H9 (cell line): ENCODE measurements at regions not wholly inside any gene's neighbourhood (a gene's known extent, or its start where the extent isn't known, plus 50 kb on each side); places are given as distances from the start of the nearest gene placed in this dataset.

Experiments
- DNase-seq: peaks from one replicate; pipeline ENCODE4 v3.0.0-alpha.2; 2017
- H2AFZ ChIP-seq: one replicate; pipeline ENCODE4 v1.6.1; 2013; ENCODE audit warnings: mild to moderate bottlenecking, low read length, control low read depth, moderate library complexity
- H2AK5ac ChIP-seq: 2 replicates; pipeline ENCODE4 v1.6.1; 2013; ENCODE audit warnings: low read length, control low read depth, mixed read lengths; ENCODE audit not compliant: insufficient read length
- H2BK120ac ChIP-seq: one replicate; pipeline ENCODE4 v1.6.1; 2013; ENCODE audit warnings: low read depth, mild to moderate bottlenecking, low read length, control low read depth, inconsistent platforms; ENCODE audit not compliant: poor library complexity, severe bottlenecking
- H2BK12ac ChIP-seq: 2 replicates; pipeline ENCODE4 v1.6.1; 2013; ENCODE audit warnings: low read length, control low read depth, mixed read lengths, low read depth; ENCODE audit not compliant: insufficient read length
- H2BK15ac ChIP-seq: 2 replicates; pipeline ENCODE4 v1.6.1; 2013; ENCODE audit warnings: low read depth, low read length, control low read depth
- H2BK20ac ChIP-seq: one replicate; pipeline ENCODE4 v1.6.1; 2013; ENCODE audit warnings: low read depth, mild to moderate bottlenecking, low read length, control low read depth, inconsistent platforms; ENCODE audit not compliant: poor library complexity, severe bottlenecking
- H2BK5ac ChIP-seq: 2 replicates; pipeline ENCODE4 v1.6.1; 2013; ENCODE audit warnings: low read length, control low read depth, mixed read lengths; ENCODE audit not compliant: insufficient read length
- H3K14ac ChIP-seq: 2 replicates; pipeline ENCODE4 v1.6.1; 2013; ENCODE audit warnings: low read length, control low read depth; ENCODE audit not compliant: insufficient read depth
- H3K18ac ChIP-seq: 2 replicates; pipeline ENCODE4 v1.6.1; 2013; ENCODE audit warnings: low read depth, mild to moderate bottlenecking, mixed read lengths, low read length, control low read depth; ENCODE audit not compliant: insufficient read length
- H3K23ac ChIP-seq: 2 replicates; pipeline ENCODE4 v1.6.1; 2013; ENCODE audit warnings: low read length, control low read depth, mixed read lengths, low read depth; ENCODE audit not compliant: insufficient read length
- H3K23me2 ChIP-seq: 2 replicates; pipeline ENCODE4 v1.6.1; 2013; ENCODE audit warnings: low read depth, mild to moderate bottlenecking, mixed read lengths, low read length, control low read depth; ENCODE audit not compliant: insufficient read length, poor library complexity, severe bottlenecking
- H3K27ac ChIP-seq: 2 replicates; pipeline ENCODE4 v1.5.1; 2013; ENCODE audit warnings: low read length, control low read depth, mixed read lengths, low read depth; ENCODE audit not compliant: insufficient read length
- H3K27me3 ChIP-seq: 2 replicates; pipeline ENCODE4 v1.6.1; 2013; ENCODE audit warnings: low read length, control low read depth, inconsistent platforms; ENCODE audit not compliant: insufficient read depth
- H3K4ac ChIP-seq: 2 replicates; pipeline ENCODE4 v1.6.1; 2013; ENCODE audit warnings: low read depth, mild to moderate bottlenecking, control low read depth, inconsistent platforms, low read length, moderate library complexity
- H3K4me1 ChIP-seq: 2 replicates; pipeline ENCODE4 v1.6.1; 2013; ENCODE audit warnings: low read length, control low read depth, inconsistent platforms; ENCODE audit not compliant: insufficient read depth
- H3K4me2 ChIP-seq: 2 replicates; pipeline ENCODE4 v1.6.1; 2013; ENCODE audit warnings: low read length, control low read depth, mixed read lengths; ENCODE audit not compliant: insufficient read length, insufficient read depth
- H3K56ac ChIP-seq: 2 replicates; pipeline ENCODE4 v1.6.1; 2013; ENCODE audit warnings: low read depth, mild to moderate bottlenecking, mixed read lengths, low read length, control low read depth; ENCODE audit not compliant: insufficient read length
- H3K79me1 ChIP-seq: 2 replicates; pipeline ENCODE4 v1.6.1; 2013; ENCODE audit warnings: low read depth, mild to moderate bottlenecking, moderate library complexity, low read length, control low read depth, inconsistent platforms; ENCODE audit not compliant: insufficient read depth, poor library complexity, severe bottlenecking
- H3K79me2 ChIP-seq: 2 replicates; pipeline ENCODE4 v1.6.1; 2013; ENCODE audit warnings: low read length, control low read depth, inconsistent platforms; ENCODE audit not compliant: insufficient read depth
- H3K9ac ChIP-seq: 2 replicates; pipeline ENCODE4 v1.6.1; 2013; ENCODE audit warnings: low read length, control low read depth, mixed read lengths; ENCODE audit not compliant: insufficient read length; ENCODE audit errors: extremely low read depth
- H3K9me3 ChIP-seq: one replicate; pipeline ENCODE4 v1.6.1; 2013; ENCODE audit warnings: low read depth, low read length, inconsistent platforms; ENCODE audit not compliant: control insufficient read depth
- H3T11ph ChIP-seq: one replicate; pipeline ENCODE4 v1.6.1; 2013; ENCODE audit warnings: mild to moderate bottlenecking, low read length, control low read depth, inconsistent platforms
- H4K20me1 ChIP-seq: one replicate; pipeline ENCODE4 v1.6.1; 2013; ENCODE audit not compliant: control insufficient read depth, insufficient read length, insufficient read depth
- H4K5ac ChIP-seq: 2 replicates; pipeline ENCODE4 v1.6.1; 2013; ENCODE audit warnings: low read depth, mild to moderate bottlenecking, mixed read lengths, low read length, control low read depth; ENCODE audit not compliant: insufficient read length
- H4K8ac ChIP-seq: replicated peaks from 2 replicates; pipeline ENCODE4 v1.6.1; 2013; ENCODE audit warnings: low read length, control low read depth, mixed read lengths, low read depth; ENCODE audit not compliant: insufficient read length
- H4K91ac ChIP-seq: 2 replicates; pipeline ENCODE4 v1.6.1; 2013; ENCODE audit warnings: low read depth, mild to moderate bottlenecking, moderate library complexity, mixed read lengths, low read length, control low read depth; ENCODE audit not compliant: insufficient read length
- H3K27ac Mint-ChIP-seq, 3 experiments: 2 replicates in 2 of 3; 3 replicates in 1 of 3; pipeline ENCODE4 v1.8.0; 2020 to 2021; ENCODE audit warnings: mixed read lengths in 3 of 3, mild to moderate bottlenecking in 1 of 3, moderate library complexity in 1 of 3
- H3K27me3 Mint-ChIP-seq: 2 replicates; pipeline ENCODE4 v1.8.0; 2021; ENCODE audit warnings: low read depth, mild to moderate bottlenecking, moderate library complexity, mixed read lengths
- H3K36me3 Mint-ChIP-seq, 3 experiments: 2 replicates in 2 of 3; 3 replicates in 1 of 3; pipeline ENCODE4 v1.8.0; 2020 to 2021; ENCODE audit warnings: low read depth in 3 of 3, mixed read lengths in 3 of 3; ENCODE audit not compliant: insufficient read depth in 1 of 3
- H3K4me1 Mint-ChIP-seq, 2 experiments: 2 replicates each; pipeline ENCODE4 v1.8.0; 2020; ENCODE audit warnings: mixed read lengths in 2 of 2
- H3K4me3 Mint-ChIP-seq, 2 experiments: 2 replicates in 1 of 2; 3 replicates in 1 of 2; pipeline ENCODE4 v1.8.0; 2020 to 2021; ENCODE audit warnings: mild to moderate bottlenecking in 2 of 2, mixed read lengths in 2 of 2, moderate library complexity in 1 of 2
- H3K9me3 Mint-ChIP-seq, 2 experiments: 2 replicates in 1 of 2; 3 replicates in 1 of 2; pipeline ENCODE4 v1.8.0; 2020; ENCODE audit warnings: mild to moderate bottlenecking in 2 of 2, mixed read lengths in 2 of 2, moderate library complexity in 1 of 2
- CTCF ChIP-seq: fragments of 200-600 bp; sonication (generic); conservative IDR thresholded peaks from 3 replicates; pipeline ENCODE4 v1.8.0; 2021; ENCODE audit warnings: antibody characterized with exemption, mild to moderate bottlenecking
- WGBS: extraction: QIAGEN DNeasy Blood & Tissue Kit; methylation state at CpG from one replicate; pipeline ENCODE4 v1.1.7; 2013; ENCODE audit warnings: missing lambda C conversion rate, low lambda C conversion rate, mixed read lengths; ENCODE audit not compliant: insufficient read length; ENCODE audit errors: extremely low coverage; 5-methylcytosine and 5-hydroxymethylcytosine counted together

DNA sequence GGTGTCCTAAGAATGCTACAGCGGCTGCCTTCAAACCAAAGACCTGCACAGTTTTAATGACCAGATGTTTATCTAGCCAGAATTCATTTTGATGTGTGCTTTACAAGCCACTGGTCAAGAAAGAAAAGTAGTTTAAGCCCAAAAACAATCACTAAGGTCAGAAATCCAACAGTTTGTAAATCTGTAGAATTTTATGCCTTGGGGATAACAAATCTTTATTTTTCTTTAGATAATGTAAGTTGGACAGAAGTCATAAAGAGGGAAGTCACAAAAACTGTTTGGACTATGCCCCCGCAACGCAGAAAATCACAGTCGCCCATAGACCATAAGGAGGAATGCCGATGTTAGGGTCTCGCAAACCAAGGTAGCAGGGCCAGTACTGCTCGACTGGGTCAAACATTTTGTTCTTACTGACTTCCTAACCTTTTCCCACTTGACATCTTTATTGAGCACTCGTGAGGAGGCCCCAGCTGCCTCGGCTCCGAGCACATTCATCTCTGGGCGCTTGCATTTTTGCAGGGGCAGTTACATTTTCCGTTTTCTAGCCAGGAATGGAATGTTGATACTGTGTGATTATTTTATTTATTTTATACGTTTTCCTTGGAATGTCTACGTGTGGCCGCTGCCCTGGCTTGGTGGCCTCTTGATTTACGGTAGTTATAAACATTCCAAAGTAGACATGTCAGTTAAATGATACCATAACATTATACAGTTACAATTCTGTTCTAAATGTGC is 56.7 kb upstream of the APCDD1L start:
- DNase-seq = no peak
- Histone ChIP-seq H4K5ac (no peak overlapping the region), H3K9ac (no peak overlapping the region), H2AFZ (no peak overlapping the region), H3K23ac (no peak overlapping the region), H3K18ac (no peak overlapping the region), H3K27ac (no peak overlapping the region), H3K27me3 (no peaks in the 10 kb centered on the region), H4K8ac (no peak overlapping the region), H3K23me2 (no peaks in the 10 kb centered on the region), H3K4me1 (no peaks in the 10 kb centered on the region), H4K20me1 (no peaks in the 10 kb centered on the region), H2BK5ac (no peak overlapping the region), H2BK15ac (no peak overlapping the region), H3K14ac (no peak overlapping the region), H3T11ph (no peak overlapping the region), H2AK5ac (no peak overlapping the region), H3K4me2 (no peak overlapping the region), H3K79me2 (no peaks in the 10 kb centered on the region), H3K9me3 (no peaks in the 10 kb centered on the region), H2BK12ac (no peak overlapping the region), H2BK120ac (no peak overlapping the region), H2BK20ac (no peak overlapping the region), H3K56ac (no peak overlapping the region), H4K91ac (no peak overlapping the region), H3K4ac (no peak overlapping the region), H3K79me1 (no peaks in the 10 kb centered on the region)
- no peaks in the 10 kb centered on the region; the same call in 1 of the 2 replicates for H3K27me3 Mint-ChIP-seq
- TF ChIP-seq CTCF = no peak
- no peaks in the 10 kb centered on the region for H3K36me3 Mint-ChIP-seq
- no CpG with 5 or more reads among the region's 16 CpGs for WGBS
- H3K27ac Mint-ChIP-seq = no peak overlapping the region
- H3K4me1 Mint-ChIP-seq = peaks cover 2 to 3% of the 10 kb centered on the region in 2 experiments; a peak in 2 of 4 replicates
- H3K9me3 Mint-ChIP-seq = no peaks in the 10 kb centered on the region
- H3K4me3 Mint-ChIP-seq = no peak overlapping the region
